Smooth muscle cell (in vitro differentiated cells): ENCODE measurements at regions not wholly inside any gene's neighbourhood (a gene's known extent, or its start where the extent isn't known, plus 50 kb on each side); places are given as distances from the start of the nearest gene placed in this dataset.

Experiments used
- DNase-seq: peaks from one replicate; lab custom pipeline; 2025; ENCODE audit not compliant: unreplicated experiment; lab: John Stamatoyannopoulos, UW
- H2AFZ ChIP-seq: fragments of 200-600 bp; sonication (generic); 2 replicates; pipeline ENCODE4 v1.6.0; 2016; ENCODE audit warnings: antibody characterized with exemption, low read depth, mild to moderate bottlenecking
- H3F3A ChIP-seq: fragments of 200-600 bp; sonication (generic); 2 replicates; pipeline ENCODE4 v1.6.0; 2017; ENCODE audit warnings: antibody characterized with exemption, low read depth
- H3K27ac ChIP-seq: fragments of 200-600 bp; sonication (generic); 2 replicates; pipeline ENCODE4 v1.5.1; 2016; ENCODE audit warnings: low read depth, mild to moderate bottlenecking
- H3K27me3 ChIP-seq: fragments of 200-600 bp; sonication (generic); 2 replicates; pipeline ENCODE4 v1.6.1; 2016; ENCODE audit warnings: low read depth, mild to moderate bottlenecking
- H3K36me3 ChIP-seq: fragments of 200-600 bp; sonication (generic); 2 replicates; pipeline ENCODE4 v1.5.1; 2016; ENCODE audit warnings: low read depth
- H3K4me1 ChIP-seq: fragments of 200-600 bp; sonication (generic); 2 replicates; pipeline ENCODE4 v1.5.1; 2016; ENCODE audit warnings: low read depth
- H3K4me2 ChIP-seq: fragments of 200-600 bp; sonication (generic); 2 replicates; pipeline ENCODE4 v1.6.0; 2016; ENCODE audit warnings: mild to moderate bottlenecking
- H3K4me3 ChIP-seq: fragments of 200-600 bp; sonication (generic); 2 replicates; pipeline ENCODE4 v1.5.1; 2016; ENCODE audit warnings: mild to moderate bottlenecking
- H3K79me2 ChIP-seq: fragments of 200-600 bp; sonication (generic); 2 replicates; pipeline ENCODE4 v1.6.0; 2016; ENCODE audit warnings: low read depth, mild to moderate bottlenecking
- H3K9ac ChIP-seq: fragments of 200-600 bp; sonication (generic); 2 replicates; pipeline ENCODE4 v1.6.0; 2016; ENCODE audit warnings: low read depth
- H3K9me3 ChIP-seq: fragments of 200-600 bp; sonication (generic); replicated peaks from 2 replicates; pipeline ENCODE4 v1.5.1; 2016; ENCODE audit warnings: low read depth
- H4K20me1 ChIP-seq: fragments of 200-600 bp; sonication (generic); 2 replicates; pipeline ENCODE4 v1.6.0; 2016; ENCODE audit warnings: low read depth
- CTCF ChIP-seq: fragments of 200-600 bp; sonication (generic); IDR thresholded peaks from 2 replicates; pipeline ENCODE4 v1.5.1; 2017; ENCODE audit warnings: borderline replicate concordance, mild to moderate bottlenecking, antibody characterized with exemption; ENCODE audit not compliant: insufficient read depth, poor library complexity, severe bottlenecking
- WGBS: methylation state at CpG from one replicate; pipeline ENCODE4 v1.1.7; 2016; ENCODE audit warnings: low lambda C conversion rate; 5-methylcytosine and 5-hydroxymethylcytosine counted together

- Histone ChIP-seq H3K79me2 (no peaks in the 10 kb centered on the region), H3K4me1 (no peaks in the 10 kb centered on the region), H3K9ac (no peak overlapping the region), H3K4me2 (no peak overlapping the region), H4K20me1 (no peaks in the 10 kb centered on the region), H3K36me3 (no peaks in the 10 kb centered on the region), H3K27ac (no peak overlapping the region), H3F3A (no peaks in the 10 kb centered on the region), H3K4me3 (no peak overlapping the region), H3K27me3 (no peaks in the 10 kb centered on the region), H2AFZ (no peak overlapping the region), H3K9me3 (no peaks in the 10 kb centered on the region)
- 67% methylated on average over 4 of the region's 4 CpGs for WGBS
- TF ChIP-seq CTCF, result no peak
- no peak for DNase-seq
Observed at GRCh38 chr3:187946163-187946691, 201.0 kb upstream of the BCL6 start.

GRCh38 chr3:187946981-187947380 lies 201.7 kb upstream of the BCL6 start:
- no peak for TF ChIP-seq CTCF
- H3K36me3 ChIP-seq, result no peaks in the 10 kb centered on the region
- H3K4me3 ChIP-seq, result no peak overlapping the region
- 75% methylated on average over 6 of the region's 6 CpGs for WGBS
- no peaks in the 10 kb centered on the region for H4K20me1 ChIP-seq
- no peaks in the 10 kb centered on the region for H3K27me3 ChIP-seq
- no peaks in the 10 kb centered on the region for H3K79me2 ChIP-seq
- DNase-seq, result no peak
- no peak overlapping the region for H3K27ac ChIP-seq
- H2AFZ ChIP-seq, result no peak overlapping the region
- no peaks in the 10 kb centered on the region for H3F3A ChIP-seq
- H3K4me2 ChIP-seq, result no peak overlapping the region
- no peak overlapping the region for H3K9ac ChIP-seq
- H3K9me3 ChIP-seq, result no peaks in the 10 kb centered on the region
- H3K4me1 ChIP-seq, result no peaks in the 10 kb centered on the region

- Histone ChIP-seq H2AFZ (no peak overlapping the region), H3K27ac (no peak overlapping the region), H3K4me1 (no peaks in the 10 kb centered on the region), H3K36me3 (no peaks in the 10 kb centered on the region), H3K9me3 (no peaks in the 10 kb centered on the region), H3K27me3 (no peaks in the 10 kb centered on the region), H3K9ac (no peak overlapping the region), H4K20me1 (no peaks in the 10 kb centered on the region), H3F3A (no peaks in the 10 kb centered on the region), H3K4me3 (no peak overlapping the region), H3K79me2 (no peaks in the 10 kb centered on the region), H3K4me2 (no peak overlapping the region)
- WGBS, result 93% methylated on average over 5 of the region's 5 CpGs
- DNase-seq, result no peak
- no peak for TF ChIP-seq CTCF
Observed at GRCh38 chr3:187947927-187948682, 202.8 kb upstream of the BCL6 start.
